ENCODE measurements at regions not wholly inside any gene's neighbourhood (a gene's known extent, or its start where the extent isn't known, plus 50 kb on each side); places are given as distances from the start of the nearest gene placed in this dataset.

GRCh38 chr20:23156170-23156841 lies 70.2 kb upstream of the CD93 start (continued):
- TF ChIP-seq FOXJ2 (tag; IDR thresholded peaks at IDR 0.05) (no peak), BRD4 (IDR thresholded peaks at IDR 0.05) (no peak), RB1 (IDR thresholded peaks at IDR 0.05; ENCODE audit: low read depth) (no peak), U2AF2 (optimal IDR thresholded peaks at IDR 0.05; ENCODE audit: low read depth, low read length) (no peak), BRCA1 (IDR thresholded peaks at IDR 0.05) (no peak), BRCA1 (CRISPR knock-in tag; IDR thresholded peaks at IDR 0.05) (no peak), MTF1 (CRISPR knock-in tag; IDR thresholded peaks at IDR 0.05; ENCODE audit: borderline replicate concordance) (no peak), PRDM10 (IDR thresholded peaks at IDR 0.05; ENCODE audit: partially characterized antibody) (peak; percentile 35), TGIF2 (CRISPR knock-in tag; IDR thresholded peaks at IDR 0.05) (no peak), ZNF140 (CRISPR knock-in tag; IDR thresholded peaks at IDR 0.05) (peak; percentile 76), ZKSCAN3 (CRISPR knock-in tag; IDR thresholded peaks at IDR 0.05) (no peak), BRD9 (IDR thresholded peaks at IDR 0.05; ENCODE audit: low read depth, partially characterized antibody) (no peak), RBM14 (IDR thresholded peaks at IDR 0.05; ENCODE audit: borderline replicate concordance, insufficient read depth, low read depth, low read length) (no peak), BMI1 (IDR thresholded peaks at IDR 0.05; ENCODE audit: low read length) (no peak), BACH1 (tag; IDR thresholded peaks at IDR 0.05) (peak; percentile 95), HMG20B (CRISPR knock-in tag; IDR thresholded peaks at IDR 0.05) (no peak), STAG1 (CRISPR knock-in tag; IDR thresholded peaks at IDR 0.05; ENCODE audit: borderline replicate concordance) (no peak), ZEB2 (IDR thresholded peaks at IDR 0.05) (no peak), KLF13 (tag; IDR thresholded peaks at IDR 0.05; ENCODE audit: borderline replicate concordance, low read depth) (no peak), CCAR2 (IDR thresholded peaks at IDR 0.05; ENCODE audit: low read depth, low read length) (no peak), MECOM (CRISPR knock-in tag; IDR thresholded peaks at IDR 0.05) (peak; percentile 65; the same call in 1 of the 2 replicates)
- TF ChIP-seq, protein P1, sequence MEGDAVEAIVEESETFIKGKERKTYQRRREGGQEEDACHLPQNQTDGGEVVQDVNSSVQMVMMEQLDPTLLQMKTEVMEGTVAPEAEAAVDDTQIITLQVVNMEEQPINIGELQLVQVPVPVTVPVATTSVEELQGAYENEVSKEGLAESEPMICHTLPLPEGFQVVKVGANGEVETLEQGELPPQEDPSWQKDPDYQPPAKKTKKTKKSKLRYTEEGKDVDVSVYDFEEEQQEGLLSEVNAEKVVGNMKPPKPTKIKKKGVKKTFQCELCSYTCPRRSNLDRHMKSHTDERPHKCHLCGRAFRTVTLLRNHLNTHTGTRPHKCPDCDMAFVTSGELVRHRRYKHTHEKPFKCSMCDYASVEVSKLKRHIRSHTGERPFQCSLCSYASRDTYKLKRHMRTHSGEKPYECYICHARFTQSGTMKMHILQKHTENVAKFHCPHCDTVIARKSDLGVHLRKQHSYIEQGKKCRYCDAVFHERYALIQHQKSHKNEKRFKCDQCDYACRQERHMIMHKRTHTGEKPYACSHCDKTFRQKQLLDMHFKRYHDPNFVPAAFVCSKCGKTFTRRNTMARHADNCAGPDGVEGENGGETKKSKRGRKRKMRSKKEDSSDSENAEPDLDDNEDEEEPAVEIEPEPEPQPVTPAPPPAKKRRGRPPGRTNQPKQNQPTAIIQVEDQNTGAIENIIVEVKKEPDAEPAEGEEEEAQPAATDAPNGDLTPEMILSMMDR (IDR thresholded peaks at IDR 0.05 in 2 of 3, conservative IDR thresholded peaks at IDR 0.05 in 1 of 3; ENCODE audit: insufficient read depth in 2 of 3, low read depth in 1 of 3, low read length in 3 of 3), result no peak
- TF ChIP-seq, protein P2, sequence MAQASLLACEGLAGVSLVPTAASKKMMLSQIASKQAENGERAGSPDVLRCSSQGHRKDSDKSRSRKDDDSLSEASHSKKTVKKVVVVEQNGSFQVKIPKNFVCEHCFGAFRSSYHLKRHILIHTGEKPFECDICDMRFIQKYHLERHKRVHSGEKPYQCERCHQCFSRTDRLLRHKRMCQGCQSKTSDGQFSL (CRISPR knock-in tag; IDR thresholded peaks at IDR 0.05), result no peak
- TF ChIP-seq, protein P2 (tag; IDR thresholded peaks at IDR 0.05), result peak in 1 of 2 experiments; percentile 85; a peak in 2 of 4 replicates
